ENCODE measurements at regions not wholly inside any gene's neighbourhood (a gene's known extent, or its start where the extent isn't known, plus 50 kb on each side); places are given as distances from the start of the nearest gene placed in this dataset.

- no peak for DNase-seq (ENCODE audit: low spot score)
Observed at GRCh38 chr11:111035746-111036145, 209.8 kb upstream of the POU2AF2 start.

GRCh38 chr11:111026241-111026640 lies 219.3 kb upstream of the POU2AF2 start:
- no peak for DNase-seq (ENCODE audit: low spot score)

DNA sequence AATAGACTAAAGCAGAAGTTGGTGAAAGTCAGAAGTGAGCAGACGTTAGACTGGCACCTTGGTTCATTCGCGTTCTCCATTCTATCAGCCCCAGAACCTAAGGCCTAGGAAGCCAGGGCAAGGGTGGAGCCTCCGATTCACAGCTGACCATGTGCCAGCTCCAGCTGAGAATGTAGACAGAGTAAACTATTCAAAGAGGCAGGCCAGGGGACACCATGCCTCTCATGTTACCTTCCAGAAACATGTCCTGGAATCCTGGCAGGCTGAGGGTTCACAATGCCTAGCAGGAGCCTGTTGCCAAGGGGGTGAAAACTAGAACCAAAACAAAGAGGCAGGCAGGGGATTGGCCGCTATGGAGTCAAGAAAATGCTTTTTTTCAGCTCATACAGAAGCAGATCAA lies 224.4 kb upstream of the POU2AF2 start:
- no peak for DNase-seq (ENCODE audit: low spot score)

DNA sequence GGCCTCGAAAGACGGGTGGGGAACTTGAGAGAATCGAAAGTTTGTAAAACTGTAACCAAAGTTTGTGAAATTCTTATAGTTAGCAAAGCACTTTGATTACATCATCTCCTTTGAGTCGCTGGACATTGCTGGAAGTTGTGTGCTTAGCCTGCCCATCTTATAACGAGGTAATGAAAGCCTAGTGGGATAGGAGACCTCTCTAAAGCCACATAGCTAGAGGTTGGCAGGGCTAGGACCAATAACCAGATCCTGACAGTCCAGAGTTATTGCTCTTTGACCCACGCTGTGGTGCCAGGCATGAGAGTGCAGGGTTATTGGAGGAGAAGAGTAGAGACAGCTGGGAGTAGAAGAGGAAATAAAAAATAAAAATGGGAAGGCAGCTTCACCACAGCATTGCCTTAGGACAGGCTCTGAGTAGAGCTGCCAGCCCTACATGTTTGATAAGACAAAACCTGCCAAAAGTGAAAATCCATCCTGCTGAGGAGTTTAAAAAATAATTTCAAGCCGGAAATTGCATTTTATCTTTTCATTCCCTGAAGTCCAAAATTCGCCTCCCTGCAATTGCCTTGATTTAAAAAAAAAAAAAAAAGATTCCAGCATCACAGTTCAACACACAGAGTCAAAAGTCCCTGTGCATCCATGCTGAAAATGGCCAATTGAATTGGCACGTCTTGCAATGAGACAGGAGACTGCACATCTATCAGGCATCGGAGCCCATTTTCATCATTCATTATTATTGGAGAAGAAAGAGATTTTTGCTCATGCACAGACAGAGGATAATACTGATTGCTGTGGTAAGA lies 225.5 kb upstream of the POU2AF2 start:
- no peak for DNase-seq (ENCODE audit: low spot score)

DNA sequence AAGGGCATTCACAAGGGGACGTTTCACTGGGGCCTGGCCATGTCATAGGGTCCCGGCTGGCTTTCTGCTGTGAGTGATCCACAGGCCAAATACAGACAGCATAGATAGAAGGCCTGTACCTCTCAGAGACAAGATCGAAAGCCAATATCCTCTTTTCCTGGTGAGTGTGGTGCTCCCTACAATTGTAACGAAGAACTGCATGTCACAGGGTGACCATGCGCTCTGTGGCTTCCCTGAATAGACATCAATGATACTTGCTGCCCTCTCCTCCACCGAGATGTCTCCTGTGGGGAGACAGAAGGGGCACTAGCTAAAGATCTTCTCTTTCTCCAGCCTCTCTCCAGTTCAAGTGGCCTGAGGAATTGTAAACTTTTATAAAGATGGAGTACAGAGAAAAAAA lies 226.1 kb upstream of the POU2AF2 start:
- no peak for DNase-seq (ENCODE audit: low spot score)

DNA sequence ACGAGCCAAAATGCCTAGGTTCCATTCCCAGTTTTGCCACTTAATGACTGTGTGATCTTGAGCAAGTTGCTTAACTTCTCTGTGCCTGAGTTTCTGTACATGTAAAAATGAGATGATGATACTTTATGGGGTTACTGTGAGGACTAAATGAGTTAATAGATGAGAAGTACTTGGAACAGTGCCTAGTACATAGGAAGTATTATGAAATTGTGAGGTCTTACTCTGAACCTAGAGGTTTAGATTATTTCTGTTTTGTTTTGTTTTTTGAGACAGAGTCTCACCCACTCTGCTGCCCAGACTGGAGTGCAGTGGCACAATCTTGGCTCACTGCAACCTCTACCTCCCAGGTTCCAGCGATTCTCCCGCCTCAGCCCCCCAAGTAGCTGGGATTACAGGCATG lies 227.0 kb upstream of the POU2AF2 start:
- DNase-seq (ENCODE audit: low spot score), result no peak

DNA sequence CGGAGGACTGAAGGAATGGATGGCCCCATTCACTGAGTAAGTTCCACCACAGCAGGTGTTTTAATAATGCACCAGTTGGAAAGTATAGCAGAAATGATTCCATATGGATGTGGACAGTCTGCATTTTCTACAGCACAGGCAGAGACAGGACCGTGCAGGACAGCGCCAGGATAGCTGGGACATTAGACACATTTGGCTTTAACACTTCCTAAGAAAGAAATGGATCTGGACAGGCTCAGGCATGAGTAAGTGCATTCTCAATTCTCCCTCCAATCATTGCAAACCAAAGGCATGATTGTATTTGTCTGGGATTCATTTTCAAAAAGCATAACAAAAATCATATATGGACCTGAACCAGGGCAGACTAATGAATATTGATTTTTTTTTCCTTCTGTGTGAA lies 233.0 kb upstream of the POU2AF2 start:
- DNase-seq (ENCODE audit: low spot score), result no peak

DNA sequence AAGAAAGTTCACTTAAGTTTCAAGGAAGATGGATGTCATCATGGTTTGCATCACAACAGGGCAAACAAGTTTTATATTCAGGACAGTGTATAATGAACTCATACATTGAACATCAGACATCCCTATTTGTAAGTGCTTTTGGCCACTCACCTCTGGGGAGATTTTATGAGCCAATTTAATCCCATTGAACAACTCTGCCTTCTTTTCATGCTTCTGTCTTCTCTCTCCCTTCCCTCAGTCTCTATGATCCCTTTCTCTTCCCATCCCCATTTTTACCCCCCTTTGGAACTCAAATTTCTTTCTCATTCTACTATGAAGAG lies 234.3 kb upstream of the POU2AF2 start:
- DNase-seq (ENCODE audit: low spot score), result no peak

DNA sequence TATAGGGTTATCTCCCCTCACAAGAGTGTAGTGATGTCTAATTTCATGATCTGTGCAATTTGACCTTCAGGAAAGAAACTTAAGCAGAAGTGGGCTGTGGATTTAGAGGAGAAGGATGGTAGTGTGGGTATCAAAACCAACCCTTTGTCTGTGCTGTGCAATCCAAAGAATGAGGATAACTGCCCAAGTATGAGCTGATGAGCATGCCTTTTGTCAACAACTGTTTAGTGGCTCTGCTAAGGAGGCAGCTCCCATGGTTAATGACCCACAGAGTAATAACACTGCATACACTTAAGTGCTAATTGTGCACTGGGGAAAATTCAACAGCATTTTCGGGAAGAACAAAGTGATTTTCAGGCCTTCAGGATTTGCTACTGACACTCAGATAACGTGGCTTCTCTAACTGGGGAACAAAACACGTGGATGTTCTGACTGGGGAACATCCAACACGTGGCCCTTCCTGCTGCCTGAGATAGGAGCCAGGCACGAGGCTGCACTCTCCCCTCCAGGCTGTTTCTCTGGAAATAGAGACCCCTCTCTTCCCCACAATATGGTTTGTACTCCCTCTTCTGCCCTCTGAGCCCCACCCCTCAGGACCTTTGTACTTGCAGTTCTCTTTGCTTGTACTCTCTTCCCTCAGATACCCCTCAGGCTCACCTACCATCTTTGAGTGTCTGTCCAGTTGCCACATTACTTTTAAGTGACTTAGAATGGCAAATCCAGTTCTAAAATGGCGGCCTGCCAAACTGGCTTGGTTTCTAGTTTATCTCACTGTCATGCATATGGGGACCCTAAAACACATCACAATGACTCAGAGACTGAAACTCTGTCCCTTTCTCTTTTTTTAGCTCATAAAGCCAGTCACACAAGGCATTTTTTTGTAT lies 234.9 kb upstream of the POU2AF2 start:
- DNase-seq (ENCODE audit: low spot score), result no peak

DNA sequence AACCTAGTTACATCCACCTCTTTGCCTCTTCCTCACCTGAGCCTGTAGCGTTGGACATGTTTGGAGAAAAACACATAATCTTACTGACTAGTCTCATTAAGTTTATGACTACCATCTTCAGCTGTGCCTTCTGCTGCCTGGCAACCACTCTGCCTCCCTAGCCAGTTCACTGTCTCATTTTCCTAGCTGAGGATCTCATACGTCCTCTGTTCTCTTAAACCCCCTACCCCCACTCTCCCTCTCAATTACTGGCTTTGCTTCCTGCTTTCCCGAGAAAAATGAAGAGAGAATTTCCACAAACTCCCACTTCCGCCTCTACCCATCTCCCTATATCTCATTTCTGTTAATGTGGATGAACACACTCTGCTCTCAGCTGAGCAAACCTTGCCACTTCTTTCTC lies 239.3 kb upstream of the POU2AF2 start:
- no peak for DNase-seq (ENCODE audit: low spot score)

DNA sequence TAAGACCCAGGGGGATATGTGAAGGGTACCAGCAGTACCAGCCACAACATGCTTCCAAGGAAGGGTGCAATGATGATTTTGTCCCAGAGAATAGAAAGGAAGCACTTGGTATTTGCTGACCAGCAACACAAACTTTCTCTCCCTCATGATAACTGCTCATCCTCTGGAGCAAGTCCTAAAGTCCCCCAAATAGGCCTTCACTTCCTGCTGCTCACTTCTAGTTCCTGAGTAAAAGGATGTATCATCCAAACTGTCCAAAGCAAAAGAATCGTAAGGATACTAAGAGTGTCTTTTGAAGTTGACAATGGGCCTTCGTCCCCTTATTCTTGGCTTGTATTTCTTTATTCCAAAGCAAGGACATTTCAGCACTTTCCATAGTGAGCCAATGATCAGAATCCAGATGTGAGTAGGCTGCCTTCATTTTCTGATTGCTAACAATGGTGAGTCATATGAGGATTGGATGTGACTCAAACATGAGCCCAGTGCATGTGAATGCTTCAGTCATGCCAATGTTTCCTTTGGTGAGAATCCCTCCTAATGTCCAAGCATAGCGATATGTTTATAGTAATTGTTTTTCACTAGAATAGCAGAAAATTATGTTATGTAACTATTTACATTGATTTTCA lies 243.4 kb upstream of the POU2AF2 start:
- DNase-seq (ENCODE audit: low spot score), result no peak

GRCh38 chr11:111001081-111001430 lies 244.5 kb upstream of the POU2AF2 start:
- no peak for DNase-seq (ENCODE audit: low spot score)

GRCh38 chr11:111000400-111001080 lies 245.0 kb upstream of the POU2AF2 start:
- no peak for DNase-seq (ENCODE audit: low spot score)

- no peak for DNase-seq (ENCODE audit: low spot score)
Observed at GRCh38 chr11:110992481-110992880, 253.0 kb upstream of the POU2AF2 start.

GRCh38 chr11:110991661-110992355 lies 253.7 kb upstream of the POU2AF2 start:
- peak; percentile 53 for DNase-seq (ENCODE audit: low spot score)

DNA sequence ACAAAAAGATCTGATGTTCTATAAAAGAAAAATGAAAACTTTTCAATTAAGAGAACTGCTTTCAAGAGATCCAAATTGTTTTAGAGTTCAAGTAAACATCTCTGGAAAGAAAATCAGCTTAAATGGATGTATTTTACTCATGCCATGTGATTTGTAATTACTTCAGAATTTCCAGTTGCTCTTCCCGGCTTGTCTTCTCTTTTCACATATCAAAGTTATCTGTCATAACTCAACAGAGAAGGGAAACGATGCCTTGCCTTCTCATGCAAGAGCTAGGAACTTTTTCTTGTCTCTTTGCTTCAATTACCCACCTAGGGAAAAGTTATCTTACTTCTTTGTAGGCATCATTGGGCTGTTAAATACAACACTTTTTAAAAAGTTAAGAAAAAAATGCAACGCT lies 255.2 kb upstream of the POU2AF2 start:
- no peak for DNase-seq (ENCODE audit: low spot score)

- no peak for DNase-seq (ENCODE audit: low spot score)
Observed at GRCh38 chr11:110989428-110990133, 255.9 kb upstream of the POU2AF2 start.

DNA sequence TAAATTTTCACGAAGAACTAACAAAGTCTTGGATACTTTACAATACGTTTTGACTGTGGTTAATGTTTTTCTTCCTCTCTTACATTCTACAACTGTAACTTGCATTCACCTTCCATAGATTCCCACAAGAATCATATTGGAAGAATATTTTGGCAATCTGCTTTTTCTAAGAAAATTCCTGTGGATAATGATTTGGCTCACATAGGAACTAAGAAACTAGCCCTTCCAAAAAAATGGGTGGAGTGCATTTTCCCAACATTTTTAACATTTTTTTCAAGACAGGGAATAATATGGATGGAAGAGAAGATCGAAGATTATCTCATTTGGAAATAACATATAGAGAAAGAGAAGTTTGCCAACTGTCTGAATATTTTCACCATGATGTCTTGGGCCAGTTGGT lies 256.9 kb upstream of the POU2AF2 start:
- DNase-seq (ENCODE audit: low spot score), result no peak

GRCh38 chr11:110986016-110986415 lies 259.5 kb upstream of the POU2AF2 start:
- no peak for DNase-seq (ENCODE audit: low spot score)

- DNase-seq (ENCODE audit: low spot score), result no peak
Observed at GRCh38 chr11:110985547-110985946, 260.0 kb upstream of the POU2AF2 start.

- DNase-seq (ENCODE audit: low spot score), result no peak
Observed at GRCh38 chr11:110984693-110985092, 260.8 kb upstream of the POU2AF2 start.

Measured in mucosa of gallbladder (tissue), 1 donor.